Mesenchymal stem cell (in vitro differentiated cells and primary cell): ENCODE measurements at regions not wholly inside any gene's neighbourhood (a gene's known extent, or its start where the extent isn't known, plus 50 kb on each side); places are given as distances from the start of the nearest gene placed in this dataset.
"Not testable (repeated sequence)": the region's sequence is repeated elsewhere in the genome, so short reads cannot be mapped to it uniquely, and the experiment has no call there.

Source experiments
- DNase-seq: peaks from one replicate; pipeline ENCODE4 v3.0.0-alpha.2; 2013
- H2AFZ ChIP-seq: one replicate; pipeline ENCODE4 v1.6.1; 2013; ENCODE audit warnings: low read depth, mild to moderate bottlenecking, control low read depth, inconsistent platforms, low read length, moderate library complexity
- H2AK5ac ChIP-seq: 2 replicates; pipeline ENCODE4 v1.6.1; 2013; ENCODE audit warnings: low read length, moderate library complexity, mild to moderate bottlenecking, inconsistent platforms; ENCODE audit not compliant: severe bottlenecking
- H2BK120ac ChIP-seq: one replicate; pipeline ENCODE4 v1.6.1; 2013; ENCODE audit warnings: low read depth, mild to moderate bottlenecking, inconsistent platforms, low read length, moderate library complexity
- H2BK12ac ChIP-seq, 2 experiments: one replicate each; pipeline ENCODE4 v1.6.1; 2013; ENCODE audit warnings: inconsistent platforms in 2 of 2, low read length in 2 of 2, mild to moderate bottlenecking in 2 of 2, moderate library complexity in 2 of 2, control low read depth in 1 of 2
- H2BK15ac ChIP-seq: one replicate; pipeline ENCODE4 v1.6.1; 2013; ENCODE audit warnings: mild to moderate bottlenecking, low read depth, inconsistent platforms; ENCODE audit not compliant: poor library complexity, severe bottlenecking
- H2BK5ac ChIP-seq: 2 replicates; pipeline ENCODE4 v1.6.1; 2013; ENCODE audit warnings: low read depth, mild to moderate bottlenecking, low read length, control low read depth, inconsistent platforms; ENCODE audit not compliant: poor library complexity, severe bottlenecking
- H3K14ac ChIP-seq, 2 experiments: one replicate each; pipeline ENCODE4 v1.6.1; 2013; ENCODE audit warnings: inconsistent platforms in 2 of 2, low read length in 2 of 2, control low read depth in 1 of 2, mild to moderate bottlenecking in 1 of 2, moderate library complexity in 1 of 2
- H3K18ac ChIP-seq, 2 experiments: one replicate each; pipeline ENCODE4 v1.6.1; 2013; ENCODE audit warnings: inconsistent platforms in 2 of 2, low read length in 2 of 2, control low read depth in 1 of 2, low read depth in 1 of 2, mild to moderate bottlenecking in 1 of 2
- H3K23ac ChIP-seq, 2 experiments: one replicate each; pipeline ENCODE4 v1.6.1; 2013; ENCODE audit warnings: inconsistent platforms in 2 of 2, low read length in 2 of 2, mild to moderate bottlenecking in 2 of 2, moderate library complexity in 2 of 2, control low read depth in 1 of 2
- H3K27ac ChIP-seq: 2 replicates; pipeline ENCODE4 v1.5.1; 2013; ENCODE audit warnings: mild to moderate bottlenecking, moderate library complexity, low read length, control low read depth, inconsistent platforms; ENCODE audit not compliant: poor library complexity, severe bottlenecking
- H3K27me3 ChIP-seq, 2 experiments: 2 replicates each; pipeline versions ENCODE4 v1.6.1 to v1.7.0; 2013; ENCODE audit warnings: low read length in 2 of 2, mild to moderate bottlenecking in 2 of 2, moderate library complexity in 2 of 2, control low read depth in 1 of 2, inconsistent platforms in 1 of 2; ENCODE audit not compliant: control insufficient read depth in 1 of 2, insufficient read depth in 1 of 2
- H3K36me3 ChIP-seq, 2 experiments: 2 replicates each; pipeline versions ENCODE4 v1.6.1 to v1.7.0; 2013; ENCODE audit warnings: low read length in 2 of 2, control low read depth in 1 of 2, inconsistent platforms in 1 of 2, low read depth in 1 of 2, mild to moderate bottlenecking in 1 of 2; ENCODE audit not compliant: insufficient read depth in 2 of 2, control insufficient read depth in 1 of 2
- H3K4ac ChIP-seq, 2 experiments: one replicate each; pipeline ENCODE4 v1.6.1; 2013; ENCODE audit warnings: inconsistent platforms in 2 of 2, low read length in 2 of 2, mild to moderate bottlenecking in 2 of 2, moderate library complexity in 2 of 2, control low read depth in 1 of 2, low read depth in 1 of 2
- H3K4me1 ChIP-seq: 2 replicates; pipeline ENCODE4 v1.6.1; 2013; ENCODE audit warnings: low read depth, low read length, control low read depth; ENCODE audit not compliant: control insufficient read depth, insufficient read depth
- H3K4me2 ChIP-seq: 2 replicates; pipeline ENCODE4 v1.6.1; 2013; ENCODE audit warnings: low read length, mild to moderate bottlenecking, inconsistent platforms; ENCODE audit not compliant: poor library complexity, severe bottlenecking
- H3K4me3 ChIP-seq, 2 experiments: 2 replicates each; pipeline versions ENCODE4 v1.5.1 to v1.7.0; 2013; ENCODE audit warnings: low read length in 2 of 2, mild to moderate bottlenecking in 2 of 2, control low read depth in 1 of 2, low read depth in 1 of 2; ENCODE audit not compliant: insufficient read depth in 1 of 2
- H3K79me1 ChIP-seq: replicated peaks from 2 replicates; pipeline ENCODE4 v1.6.1; 2013; ENCODE audit warnings: mild to moderate bottlenecking, control low read depth, low read length, inconsistent platforms; ENCODE audit not compliant: poor library complexity, severe bottlenecking
- H3K9ac ChIP-seq: 2 replicates; pipeline ENCODE4 v1.7.0; 2013; ENCODE audit warnings: mild to moderate bottlenecking, low read length, moderate library complexity
- H3K9me3 ChIP-seq: 2 replicates; pipeline ENCODE4 v1.7.0; 2013; ENCODE audit warnings: mild to moderate bottlenecking, low read length; ENCODE audit not compliant: control insufficient read depth
- H4K8ac ChIP-seq: one replicate; pipeline ENCODE4 v1.6.1; 2013; ENCODE audit warnings: inconsistent platforms, mild to moderate bottlenecking, low read length, moderate library complexity
- H4K91ac ChIP-seq: one replicate; pipeline ENCODE4 v1.6.1; 2013; ENCODE audit warnings: mild to moderate bottlenecking, low read length, inconsistent platforms
- WGBS: methylation state at CpG from one replicate; pipeline ENCODE4 v1.1.7; 2013; ENCODE audit warnings: mixed read lengths; 5-methylcytosine and 5-hydroxymethylcytosine counted together

GRCh38 chr2:184372484-184372883 is 225.8 kb upstream of the ZNF804A start:
- Histone ChIP-seq H3K4ac (no peak overlapping the region), H4K91ac (no peak overlapping the region), H2AK5ac (no peak overlapping the region), H2AFZ (no peak overlapping the region), H2BK12ac (no peak overlapping the region), H3K36me3 (no peaks in the 10 kb centered on the region), H3K4me3 (no peak overlapping the region), H3K23ac (no peak overlapping the region), H3K4me2 (no peak overlapping the region), H3K9ac (no peak overlapping the region), H3K9me3 (no peaks in the 10 kb centered on the region), H2BK120ac (no peak overlapping the region), H3K4me1 (no peaks in the 10 kb centered on the region), H3K79me1 (no peaks in the 10 kb centered on the region), H2BK15ac (no peak overlapping the region), H4K8ac (no peak overlapping the region), H3K14ac (no peak overlapping the region), H3K18ac (no peak overlapping the region), H3K27ac (no peak overlapping the region), H3K27me3 (no peaks in the 10 kb centered on the region), H2BK5ac (no peak overlapping the region)
- DNase-seq: no peak

- Histone ChIP-seq H2BK120ac (no peak overlapping the region), H2BK15ac (no peak overlapping the region), H3K27ac (no peak overlapping the region), H4K91ac (no peak overlapping the region), H2BK5ac (no peak overlapping the region), H2BK12ac (no peak overlapping the region), H4K8ac (no peak overlapping the region), H3K4me3 (no peak overlapping the region), H3K4ac (no peak overlapping the region), H3K36me3 (no peaks in the 10 kb centered on the region), H3K14ac (no peak overlapping the region), H3K9ac (no peak overlapping the region), H3K18ac (no peak overlapping the region), H3K4me1 (no peaks in the 10 kb centered on the region), H3K79me1 (no peaks in the 10 kb centered on the region), H3K27me3 (no peaks in the 10 kb centered on the region), H3K4me2 (no peak overlapping the region), H2AK5ac (no peak overlapping the region), H2AFZ (no peak overlapping the region), H3K9me3 (no peaks in the 10 kb centered on the region), H3K23ac (no peak overlapping the region)
- no peak for DNase-seq
Observed at GRCh38 chr2:184394642-184395041, 203.7 kb upstream of the ZNF804A start.

DNA sequence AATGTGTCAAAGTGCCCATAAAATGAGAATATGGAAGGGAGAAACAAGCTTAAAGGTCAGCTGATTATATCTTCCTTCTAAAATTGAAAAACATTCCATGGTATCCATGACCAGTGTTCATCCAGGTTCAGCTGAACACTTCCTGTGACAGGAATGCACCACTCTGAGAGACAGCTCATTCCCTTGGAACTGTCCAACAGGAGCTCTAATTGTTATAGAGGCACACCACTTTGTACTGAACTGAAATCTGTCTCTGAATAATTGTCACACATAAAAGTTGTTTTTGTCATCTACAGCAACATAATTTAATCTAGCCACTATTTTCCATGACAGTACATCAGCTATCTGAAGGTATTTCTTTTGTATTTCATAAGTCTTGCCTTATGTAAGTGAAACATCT is 195.9 kb upstream of the ZNF804A start:
- no peak overlapping the region for H3K18ac ChIP-seq

GRCh38 chr2:184407041-184407630 is 191.2 kb upstream of the ZNF804A start:
- H3K18ac ChIP-seq, H3K9ac ChIP-seq, H3K14ac ChIP-seq, H3K4ac ChIP-seq, H4K8ac ChIP-seq, DNase-seq, H3K4me2 ChIP-seq, H2BK15ac ChIP-seq, H2AK5ac ChIP-seq, H3K27me3 ChIP-seq, H3K79me1 ChIP-seq, H2BK12ac ChIP-seq, H3K27ac ChIP-seq, H2BK5ac ChIP-seq, H3K36me3 ChIP-seq, H3K4me1 ChIP-seq, H3K4me3 ChIP-seq, H2AFZ ChIP-seq, H4K91ac ChIP-seq, H3K23ac ChIP-seq, H2BK120ac ChIP-seq: not testable (repeated sequence)
- 62% methylated on average over 6 of the region's 7 CpGs for WGBS
- H3K9me3 ChIP-seq: peaks cover 21% of the 10 kb centered on the region

More for the DNA sequence above, 195.9 kb upstream of the ZNF804A start:
- no peak for DNase-seq
- Histone ChIP-seq H2BK15ac (no peak overlapping the region), H3K9ac (no peak overlapping the region), H4K8ac (no peak overlapping the region), H3K4me3 (no peak overlapping the region), H3K36me3 (no peaks in the 10 kb centered on the region), H3K14ac (no peak overlapping the region), H2AK5ac (no peak overlapping the region), H3K4me1 (no peaks in the 10 kb centered on the region), H3K27me3 (no peaks in the 10 kb centered on the region), H2BK5ac (no peak overlapping the region), H3K23ac (no peak overlapping the region), H3K4me2 (no peak overlapping the region), H4K91ac (no peak overlapping the region), H2BK12ac (no peak overlapping the region), H3K79me1 (no peaks in the 10 kb centered on the region), H2BK120ac (no peak overlapping the region), H3K27ac (no peak overlapping the region), H2AFZ (no peak overlapping the region), H3K9me3 (peaks cover 9% of the 10 kb centered on the region), H3K4ac (no peak overlapping the region)
